ENCODE measurements at regions not wholly inside any gene's neighbourhood (a gene's known extent, or its start where the extent isn't known, plus 50 kb on each side); places are given as distances from the start of the nearest gene placed in this dataset.

GRCh38 chr14:98545181-98545580 lies 726.8 kb downstream of the BCL11B start:
- no peak for TF ChIP-seq CEBPB (IDR thresholded peaks at IDR 0.05)
- no peak for TF ChIP-seq MAX (IDR thresholded peaks at IDR 0.05)
- no peak for TF ChIP-seq TCF12 (IDR thresholded peaks at IDR 0.05; ENCODE audit: low read depth)
- no peak for TF ChIP-seq YY1 (IDR thresholded peaks at IDR 0.05; ENCODE audit: low read depth)
- no peak for TF ChIP-seq EGR1 (IDR thresholded peaks at IDR 0.05)
- no peak for TF ChIP-seq CREB1 (IDR thresholded peaks at IDR 0.05; ENCODE audit: low read depth)
- TF ChIP-seq EP300 (IDR thresholded peaks at IDR 0.05; ENCODE audit: borderline replicate concordance), result no peak
- TF ChIP-seq REST (IDR thresholded peaks at IDR 0.05; ENCODE audit: low read depth), result no peak
- no peak for TF ChIP-seq TEAD4 (IDR thresholded peaks at IDR 0.05)
- TF ChIP-seq RAD21 (IDR thresholded peaks at IDR 0.05; ENCODE audit: low read depth), result no peak

- TF ChIP-seq YY1 (IDR thresholded peaks at IDR 0.05; ENCODE audit: low read depth) (no peak), ZBTB7A (IDR thresholded peaks at IDR 0.05; ENCODE audit: low read depth) (no peak)
These were observed 723.8 kb downstream of the BCL11B start for GRCh38 chr14:98548071-98548686.

- TF ChIP-seq NFIC (IDR thresholded peaks at IDR 0.05), result no peak
- no peak for TF ChIP-seq MAX (IDR thresholded peaks at IDR 0.05)
- TF ChIP-seq CEBPB (IDR thresholded peaks at IDR 0.05), result no peak
- TF ChIP-seq USF1 (IDR thresholded peaks at IDR 0.05), result no peak
- no peak for TF ChIP-seq EP300 (IDR thresholded peaks at IDR 0.05; ENCODE audit: borderline replicate concordance)
- no peak for TF ChIP-seq YY1 (IDR thresholded peaks at IDR 0.05; ENCODE audit: low read depth)
- no peak for TF ChIP-seq RAD21 (IDR thresholded peaks at IDR 0.05; ENCODE audit: low read depth)
- TF ChIP-seq TEAD4 (IDR thresholded peaks at IDR 0.05), result no peak
- TF ChIP-seq FOXM1 (IDR thresholded peaks at IDR 0.05; ENCODE audit: borderline replicate concordance, low read depth), result no peak
- no peak for TF ChIP-seq REST (IDR thresholded peaks at IDR 0.05; ENCODE audit: low read depth)
- TF ChIP-seq CREB1 (IDR thresholded peaks at IDR 0.05; ENCODE audit: low read depth), result no peak
These were observed 721.0 kb downstream of the BCL11B start for GRCh38 chr14:98551028-98551427.

GRCh38 chr14:98555440-98555839 lies 716.6 kb downstream of the BCL11B start:
- TF ChIP-seq USF1 (IDR thresholded peaks at IDR 0.05) (no peak), MAX (IDR thresholded peaks at IDR 0.05) (no peak), YY1 (IDR thresholded peaks at IDR 0.05; ENCODE audit: low read depth) (no peak), FOXM1 (IDR thresholded peaks at IDR 0.05; ENCODE audit: borderline replicate concordance, low read depth) (no peak), EGR1 (IDR thresholded peaks at IDR 0.05) (no peak), CREB1 (IDR thresholded peaks at IDR 0.05; ENCODE audit: low read depth) (no peak)

- TF ChIP-seq FOXM1 (IDR thresholded peaks at IDR 0.05; ENCODE audit: borderline replicate concordance, low read depth) (no peak), RAD21 (IDR thresholded peaks at IDR 0.05; ENCODE audit: low read depth) (no peak), EGR1 (IDR thresholded peaks at IDR 0.05) (no peak), ZBTB7A (IDR thresholded peaks at IDR 0.05; ENCODE audit: low read depth) (no peak)
These were observed 708.0 kb downstream of the BCL11B start for GRCh38 chr14:98564006-98564405.

GRCh38 chr14:98564541-98564940 lies 707.5 kb downstream of the BCL11B start:
- TF ChIP-seq TAF1 (IDR thresholded peaks at IDR 0.05; ENCODE audit: low read depth) (no peak), TEAD4 (IDR thresholded peaks at IDR 0.05) (no peak), FOXM1 (IDR thresholded peaks at IDR 0.05; ENCODE audit: borderline replicate concordance, low read depth) (no peak), EGR1 (IDR thresholded peaks at IDR 0.05) (no peak), RAD21 (IDR thresholded peaks at IDR 0.05; ENCODE audit: low read depth) (no peak)

GRCh38 chr14:98571104-98571503 lies 700.9 kb downstream of the BCL11B start:
- TF ChIP-seq NFIC (IDR thresholded peaks at IDR 0.05), result no peak
- TF ChIP-seq TAF1 (IDR thresholded peaks at IDR 0.05; ENCODE audit: low read depth), result no peak
- TF ChIP-seq EGR1 (IDR thresholded peaks at IDR 0.05), result no peak
- no peak for TF ChIP-seq YY1 (IDR thresholded peaks at IDR 0.05; ENCODE audit: low read depth)
- no peak for TF ChIP-seq RAD21 (IDR thresholded peaks at IDR 0.05; ENCODE audit: low read depth)
- no peak for TF ChIP-seq ZBTB7A (IDR thresholded peaks at IDR 0.05; ENCODE audit: low read depth)
- no peak for TF ChIP-seq REST (IDR thresholded peaks at IDR 0.05; ENCODE audit: low read depth)
- TF ChIP-seq TCF12 (IDR thresholded peaks at IDR 0.05; ENCODE audit: low read depth), result no peak
- no peak for TF ChIP-seq CEBPB (IDR thresholded peaks at IDR 0.05)
- no peak for TF ChIP-seq EP300 (IDR thresholded peaks at IDR 0.05; ENCODE audit: borderline replicate concordance)
- no peak for TF ChIP-seq TEAD4 (IDR thresholded peaks at IDR 0.05)
- TF ChIP-seq FOXM1 (IDR thresholded peaks at IDR 0.05; ENCODE audit: borderline replicate concordance, low read depth), result no peak
- TF ChIP-seq CREB1 (IDR thresholded peaks at IDR 0.05; ENCODE audit: low read depth), result no peak
- no peak for TF ChIP-seq USF1 (IDR thresholded peaks at IDR 0.05)
- TF ChIP-seq MAX (IDR thresholded peaks at IDR 0.05), result no peak
